ENCODE measurements at regions not wholly inside any gene's neighbourhood (a gene's known extent, or its start where the extent isn't known, plus 50 kb on each side); places are given as distances from the start of the nearest gene placed in this dataset.
"Not testable (repeated sequence)": the region's sequence is repeated elsewhere in the genome, so short reads cannot be mapped to it uniquely, and the experiment has no call there.

DNA sequence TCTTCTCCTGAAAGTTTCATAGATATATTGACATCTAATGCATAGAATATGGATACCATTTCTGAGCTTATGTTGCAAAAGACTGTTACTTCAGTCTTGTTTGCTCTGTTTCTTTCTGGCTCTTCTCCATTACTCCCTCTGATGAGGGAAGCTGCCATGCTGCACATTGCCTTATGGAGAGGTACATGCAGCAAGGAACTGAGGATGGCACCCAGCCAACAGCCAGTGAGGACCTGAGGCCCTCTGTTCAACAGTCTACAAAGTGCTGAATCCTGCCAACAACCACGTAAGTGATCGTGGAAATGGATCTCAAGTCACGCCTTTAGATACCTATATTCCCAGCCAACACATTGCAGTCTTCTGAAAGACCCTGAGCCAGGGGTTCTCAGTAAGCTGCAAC, 66.6 kb upstream of the ADAMTS5 start:
- Histone ChIP-seq H3K4me1 (ENCODE audit: insufficient read depth) (no peaks in the 10 kb centered on the region), H3K4me3 (no peak overlapping the region), H3K36me3 (ENCODE audit: low read depth) (no peaks in the 10 kb centered on the region), H3K27me3 (replicated peaks; ENCODE audit: insufficient read depth) (no peaks in the 10 kb centered on the region), H3K27ac (no peak overlapping the region), H3K4me2 (ENCODE audit: unreplicated experiment) (no peak overlapping the region), H3K9me3 (ENCODE audit: low read depth) (no peaks in the 10 kb centered on the region), H2AFZ (no peak overlapping the region), H3K9me2 (ENCODE audit: insufficient read depth) (no peaks in the 10 kb centered on the region), H3F3A (ENCODE audit: insufficient read depth) (no peaks in the 10 kb centered on the region), H4K20me1 (ENCODE audit: insufficient read depth) (no peaks in the 10 kb centered on the region), H3K9ac (no peak overlapping the region), H3K79me2 (ENCODE audit: insufficient read depth) (no peaks in the 10 kb centered on the region)
- WGBS, 2 experiments (ENCODE audit: low coverage in 1 of 2, low lambda C conversion rate in 2 of 2, missing lambda C conversion rate in 2 of 2), result 82% methylated on average over 3 of the region's 3 CpGs
- no peak for TF ChIP-seq EZH2 (IDR thresholded peaks at IDR 0.05; ENCODE audit: insufficient read depth, poor library complexity, severe bottlenecking)
- TF ChIP-seq EZH2phosphoT487 (IDR thresholded peaks at IDR 0.05; ENCODE audit: insufficient read depth, low read depth), result no peak
- in situ Hi-C loops (cut with MboI), result no loop called here
- DNase-seq, result no peak

DNA sequence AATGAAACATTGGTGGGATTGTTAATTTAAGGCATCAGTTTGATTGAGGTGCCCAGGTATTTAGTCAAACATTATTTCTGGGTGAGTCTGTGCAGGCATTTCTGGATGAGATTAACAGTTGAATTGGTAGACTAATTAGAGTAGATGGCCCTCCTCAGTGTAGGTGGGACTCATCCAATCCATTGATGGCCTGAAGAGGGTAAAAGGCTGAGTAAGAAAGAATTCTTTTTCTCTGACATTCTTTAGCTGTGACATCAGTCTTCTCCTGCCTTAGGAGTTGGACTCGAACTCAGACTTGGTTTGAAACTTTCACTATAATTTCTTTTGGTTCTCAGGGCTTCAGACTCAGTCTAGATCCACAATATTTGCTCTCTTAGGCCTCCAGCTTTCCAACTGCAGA, 59.6 kb upstream of the ADAMTS5 start:
- H3K27me3 ChIP-seq (replicated peaks; ENCODE audit: insufficient read depth), result no peaks in the 10 kb centered on the region
- in situ Hi-C loops (cut with MboI), result no loop called here
- peak; percentile 22 for DNase-seq
- no peak overlapping the region for H3K4me3 ChIP-seq
- peak overlapping the region; percentile 44 for H2AFZ ChIP-seq
- H3K79me2 ChIP-seq (ENCODE audit: insufficient read depth), result no peaks in the 10 kb centered on the region
- no peak overlapping the region for H3K4me2 ChIP-seq (ENCODE audit: unreplicated experiment)
- no peaks in the 10 kb centered on the region for H4K20me1 ChIP-seq (ENCODE audit: insufficient read depth)
- WGBS, 2 experiments (ENCODE audit: low coverage in 1 of 2, low lambda C conversion rate in 2 of 2, missing lambda C conversion rate in 2 of 2), result 84 to 90% methylated on average over 1 of the region's 1 CpG
- H3K27ac ChIP-seq, result no peak overlapping the region
- TF ChIP-seq EZH2phosphoT487 (IDR thresholded peaks at IDR 0.05; ENCODE audit: insufficient read depth, low read depth) (no peak), EZH2 (IDR thresholded peaks at IDR 0.05; ENCODE audit: insufficient read depth, poor library complexity, severe bottlenecking) (no peak)
- peaks cover 41% of the 10 kb centered on the region for H3K4me1 ChIP-seq (ENCODE audit: insufficient read depth)
- no peaks in the 10 kb centered on the region for H3K9me2 ChIP-seq (ENCODE audit: insufficient read depth)
- no peaks in the 10 kb centered on the region for H3K36me3 ChIP-seq (ENCODE audit: low read depth)
- peaks cover 16% of the 10 kb centered on the region for H3F3A ChIP-seq (ENCODE audit: insufficient read depth)
- no peaks in the 10 kb centered on the region for H3K9me3 ChIP-seq (ENCODE audit: low read depth)
- H3K9ac ChIP-seq, result no peak overlapping the region

DNA sequence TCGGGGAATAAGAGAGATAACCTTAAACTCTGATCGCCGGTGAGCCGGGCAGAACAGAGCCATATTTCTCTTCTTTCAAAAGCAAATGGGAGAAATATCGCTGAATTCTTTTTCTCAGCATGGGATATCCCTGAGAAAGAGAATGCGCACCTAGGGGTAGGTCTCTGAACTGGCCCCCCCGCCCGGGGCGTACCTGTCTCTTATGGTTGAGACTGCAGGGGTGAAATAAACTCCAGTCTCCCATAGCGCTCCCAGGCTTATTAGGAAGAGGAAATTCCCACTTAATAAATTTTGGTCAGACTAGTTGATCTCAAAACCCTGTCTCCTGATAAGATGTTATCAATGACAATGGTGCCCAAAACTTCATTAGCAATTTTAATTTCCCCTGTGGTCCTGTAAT, 58.8 kb upstream of the ADAMTS5 start:
- H3K4me2 ChIP-seq (ENCODE audit: unreplicated experiment); H3K79me2 ChIP-seq (ENCODE audit: insufficient read depth); H4K20me1 ChIP-seq (ENCODE audit: insufficient read depth); DNase-seq; H3K9me2 ChIP-seq (ENCODE audit: insufficient read depth); H2AFZ ChIP-seq; H3K9me3 ChIP-seq (ENCODE audit: low read depth); H3K27me3 ChIP-seq (replicated peaks; ENCODE audit: insufficient read depth); H3K36me3 ChIP-seq (ENCODE audit: low read depth); H3K27ac ChIP-seq; in situ Hi-C loops (cut with MboI); H3K4me3 ChIP-seq; H3K9ac ChIP-seq: not testable (repeated sequence)
- Histone ChIP-seq H3K4me1 (ENCODE audit: insufficient read depth) (peaks cover 48% of the 10 kb centered on the region), H3F3A (ENCODE audit: insufficient read depth) (peaks cover 22% of the 10 kb centered on the region)
- WGBS, 2 experiments (ENCODE audit: low coverage in 1 of 2, low lambda C conversion rate in 2 of 2, missing lambda C conversion rate in 2 of 2), result 72 to 74% methylated on average over 7 to 10 of the region's 10 CpGs

DNA sequence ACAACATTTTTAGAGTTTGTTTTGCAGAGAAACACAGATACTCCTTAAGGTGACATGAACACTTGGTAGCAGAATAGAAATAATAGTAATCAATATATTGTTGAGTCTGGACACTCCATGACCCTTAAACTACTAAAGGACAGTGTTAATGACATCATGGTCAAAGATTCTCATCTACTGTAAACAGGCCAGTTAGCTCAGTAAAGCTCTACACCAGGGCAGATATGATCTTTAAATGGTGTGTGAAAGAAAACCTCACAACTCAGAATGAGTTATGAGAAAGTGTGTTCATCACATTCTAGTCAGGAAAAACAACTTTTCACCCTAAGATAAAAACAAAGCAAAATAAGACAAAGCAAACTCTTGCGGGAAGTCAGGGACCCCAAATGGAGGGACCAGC, 58.1 kb upstream of the ADAMTS5 start:
- no peaks in the 10 kb centered on the region for H3K27me3 ChIP-seq (replicated peaks; ENCODE audit: insufficient read depth)
- H3K4me3 ChIP-seq, result no peak overlapping the region
- H3K4me1 ChIP-seq (ENCODE audit: insufficient read depth), result peaks cover 51% of the 10 kb centered on the region
- 100% methylated on average over 1 of the region's 1 CpG for WGBS, 2 experiments (ENCODE audit: low coverage in 1 of 2, low lambda C conversion rate in 2 of 2, missing lambda C conversion rate in 2 of 2)
- H2AFZ ChIP-seq, result peak overlapping the region; percentile 23; the same call in 1 of the 2 replicates
- in situ Hi-C loops (cut with MboI), result no loop called here
- peak; percentile 33 for DNase-seq
- no peaks in the 10 kb centered on the region for H3K9me2 ChIP-seq (ENCODE audit: insufficient read depth)
- H3F3A ChIP-seq (ENCODE audit: insufficient read depth), result peaks cover 22% of the 10 kb centered on the region
- peak overlapping the region; percentile 45 for H3K4me2 ChIP-seq (ENCODE audit: unreplicated experiment)
- no peaks in the 10 kb centered on the region for H3K9me3 ChIP-seq (ENCODE audit: low read depth)
- H3K79me2 ChIP-seq (ENCODE audit: insufficient read depth), result no peaks in the 10 kb centered on the region
- no peak for TF ChIP-seq EZH2phosphoT487 (IDR thresholded peaks at IDR 0.05; ENCODE audit: insufficient read depth, low read depth)
- TF ChIP-seq EZH2 (IDR thresholded peaks at IDR 0.05; ENCODE audit: insufficient read depth, poor library complexity, severe bottlenecking), result no peak
- peak overlapping the region; percentile 61 for H3K27ac ChIP-seq
- H4K20me1 ChIP-seq (ENCODE audit: insufficient read depth), result no peaks in the 10 kb centered on the region
- H3K9ac ChIP-seq, result 0 out of 2 replicates have a peak overlapping the region, but pooled peaks have one; percentile 7
- no peaks in the 10 kb centered on the region for H3K36me3 ChIP-seq (ENCODE audit: low read depth)

DNA sequence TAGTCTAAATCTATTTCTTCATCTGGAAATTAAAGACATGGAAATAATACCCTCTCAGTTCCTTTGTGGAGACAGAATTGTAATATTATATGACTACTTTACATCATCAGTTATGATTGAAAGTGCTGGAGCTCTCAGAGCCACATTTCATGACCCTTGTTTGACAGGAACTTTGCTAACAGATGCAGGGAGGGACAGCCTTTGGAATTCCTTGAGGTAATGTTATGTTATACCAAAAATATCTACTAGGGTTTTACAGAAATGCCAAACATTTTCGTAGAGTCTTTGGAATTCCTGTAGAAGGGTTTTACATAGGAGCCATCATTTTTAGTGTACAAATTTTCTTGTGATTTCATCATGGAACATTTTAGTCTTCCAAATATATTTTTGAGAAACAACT, 57.4 kb upstream of the ADAMTS5 start:
- no peaks in the 10 kb centered on the region for H3K27me3 ChIP-seq (replicated peaks; ENCODE audit: insufficient read depth)
- in situ Hi-C loops (cut with MboI), result no loop called here
- H2AFZ ChIP-seq, result 0 out of 2 replicates have a peak overlapping the region, but pooled peaks have one; percentile 23
- TF ChIP-seq EZH2 (IDR thresholded peaks at IDR 0.05; ENCODE audit: insufficient read depth, poor library complexity, severe bottlenecking), result no peak
- TF ChIP-seq EZH2phosphoT487 (IDR thresholded peaks at IDR 0.05; ENCODE audit: insufficient read depth, low read depth), result no peak
- H3K4me2 ChIP-seq (ENCODE audit: unreplicated experiment), result peak overlapping the region; percentile 45
- peaks cover 51% of the 10 kb centered on the region for H3K4me1 ChIP-seq (ENCODE audit: insufficient read depth)
- no peaks in the 10 kb centered on the region for H3K9me2 ChIP-seq (ENCODE audit: insufficient read depth)
- peak; percentile 62 for DNase-seq
- no peak overlapping the region; the same call in 1 of the 2 replicates for H3K4me3 ChIP-seq
- peak overlapping the region; percentile 15; the same call in 1 of the 2 replicates for H3K9ac ChIP-seq
- no peaks in the 10 kb centered on the region for H3K9me3 ChIP-seq (ENCODE audit: low read depth)
- H3F3A ChIP-seq (ENCODE audit: insufficient read depth), result peaks cover 22% of the 10 kb centered on the region
- no peaks in the 10 kb centered on the region for H4K20me1 ChIP-seq (ENCODE audit: insufficient read depth)
- WGBS, 2 experiments (ENCODE audit: low coverage in 1 of 2, low lambda C conversion rate in 2 of 2, missing lambda C conversion rate in 2 of 2), result 6 to 17% methylated on average over 1 of the region's 1 CpG
- no peaks in the 10 kb centered on the region for H3K79me2 ChIP-seq (ENCODE audit: insufficient read depth)
- no peaks in the 10 kb centered on the region for H3K36me3 ChIP-seq (ENCODE audit: low read depth)
- peak overlapping the region; percentile 61 for H3K27ac ChIP-seq

Measured in GM23248 (cell line).